AG10803 (cell line): ENCODE measurements at regions not wholly inside any gene's neighbourhood (a gene's known extent, or its start where the extent isn't known, plus 50 kb on each side); places are given as distances from the start of the nearest gene placed in this dataset.
"Not testable (repeated sequence)": the region's sequence is repeated elsewhere in the genome, so short reads cannot be mapped to it uniquely, and the experiment has no call there.

Source experiments
- DNase-seq: peaks from one replicate; pipeline ENCODE4 v3.0.0; 2010; ENCODE audit warnings: low read depth
- H3K4me3 ChIP-seq: 2 replicates; pipeline ENCODE4 v1.5.1; 2011; ENCODE audit warnings: mild to moderate bottlenecking, low read length, control low read depth
- CTCF ChIP-seq: conservative IDR thresholded peaks from 2 replicates; pipeline ENCODE4 v1.5.1; 2011; ENCODE audit warnings: mild to moderate bottlenecking, low read length, control low read depth, inconsistent platforms

- no peak for TF ChIP-seq CTCF
- no peak for DNase-seq
- no peak overlapping the region for H3K4me3 ChIP-seq
These were observed 168.2 kb upstream of the FBN2 start for GRCh38 chr5:128706269-128706668.

GRCh38 chr5:128708841-128709240 is 170.8 kb upstream of the FBN2 start:
- no peak for DNase-seq
- no peak for TF ChIP-seq CTCF
- no peak overlapping the region for H3K4me3 ChIP-seq

GRCh38 chr5:128711216-128711615 is 173.2 kb upstream of the FBN2 start:
- no peak for TF ChIP-seq CTCF
- H3K4me3 ChIP-seq: no peak overlapping the region

GRCh38 chr5:128714551-128714950 is 176.5 kb upstream of the FBN2 start:
- no peak overlapping the region for H3K4me3 ChIP-seq
- no peak for TF ChIP-seq CTCF
- DNase-seq: no peak

More at GRCh38 chr5:128711216-128711615, 173.2 kb upstream of the FBN2 start:
- DNase-seq: no peak

- no peak overlapping the region for H3K4me3 ChIP-seq
- TF ChIP-seq CTCF: no peak
- no peak for DNase-seq
These were observed 184.5 kb upstream of the FBN2 start for GRCh38 chr5:128722551-128722950.

- DNase-seq: not testable (repeated sequence)
These were observed 192.0 kb upstream of the FBN2 start for GRCh38 chr5:128730021-128730420.

GRCh38 chr5:128735656-128736055 is 197.6 kb upstream of the FBN2 start:
- H3K4me3 ChIP-seq, DNase-seq: not testable (repeated sequence)

More at GRCh38 chr5:128730021-128730420, 192.0 kb upstream of the FBN2 start:
- not testable (repeated sequence) for H3K4me3 ChIP-seq

- no peak for TF ChIP-seq CTCF
- no peak for DNase-seq
- no peak overlapping the region for H3K4me3 ChIP-seq
These were observed 198.5 kb upstream of the FBN2 start for GRCh38 chr5:128736553-128736952.
